Sigmoid colon (tissue), 4 donors: ENCODE measurements at regions not wholly inside any gene's neighbourhood (a gene's known extent, or its start where the extent isn't known, plus 50 kb on each side); places are given as distances from the start of the nearest gene placed in this dataset.

Experiments used
- EP300 ChIP-seq, 4 donors: sonication (generic); formaldehyde crosslinking; IDR thresholded peaks; one replicate each; pipeline ENCODE4 v1.6.1; 2017; ENCODE audit warnings: antibody characterized with exemption in 4 of 4
- POLR2A ChIP-seq, 2 donors: fragments of 450-650 bp; IDR thresholded peaks; one replicate each; pipeline ENCODE4 v1.6.1; 2016; ENCODE audit warnings: antibody characterized with exemption in 2 of 2, mild to moderate bottlenecking in 2 of 2, moderate library complexity in 2 of 2
- POLR2AphosphoS5 ChIP-seq, 4 donors: sonication (generic); formaldehyde crosslinking; IDR thresholded peaks; one replicate each; pipeline ENCODE4 v1.6.1; 2017; ENCODE audit warnings: antibody characterized with exemption in 4 of 4
- TF ChIP-seq, protein P1 (sequence below), 4 experiments: fragments of 450-650 bp in 3 of 4; fragments of 200-600 bp in 1 of 4; IDR thresholded peaks; one replicate each; pipeline ENCODE4 v1.5.1; 2016 to 2019; ENCODE audit warnings: antibody characterized with exemption in 4 of 4, mild to moderate bottlenecking in 3 of 4, moderate library complexity in 2 of 4

DNA sequence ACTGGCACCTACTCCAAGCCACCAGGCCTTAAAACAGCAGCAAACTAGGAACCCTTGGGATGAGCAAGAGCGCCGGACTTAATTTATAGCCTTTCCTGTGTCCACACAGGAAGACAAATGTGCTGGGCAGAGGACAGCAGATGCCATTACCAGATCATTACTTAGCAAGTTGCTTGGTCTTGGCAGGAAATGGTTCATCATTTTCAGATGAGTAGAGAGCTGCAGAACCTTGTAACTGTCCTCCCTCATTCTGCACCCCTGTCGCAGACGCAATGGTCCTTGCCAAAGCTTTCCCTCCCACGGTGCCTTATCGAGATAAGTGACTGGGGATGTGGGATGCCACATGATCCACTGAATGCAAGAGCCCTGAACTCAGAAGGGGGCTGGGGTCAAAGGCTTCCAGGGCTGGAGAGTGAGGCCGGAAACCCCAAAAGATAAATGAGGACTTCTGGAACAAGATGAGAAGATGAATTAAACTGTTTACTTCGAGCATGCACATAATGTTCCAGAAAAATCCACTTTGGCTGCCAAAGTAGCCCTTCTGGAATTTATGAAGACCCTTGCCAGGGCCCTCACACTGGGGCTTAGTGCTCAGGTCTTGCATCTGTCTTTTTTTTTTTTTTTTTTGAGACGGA, 145.6 kb upstream of the ZNF32 start:
- TF ChIP-seq POLR2A (IDR thresholded peaks at IDR 0.05): no peak
- TF ChIP-seq, protein P1, sequence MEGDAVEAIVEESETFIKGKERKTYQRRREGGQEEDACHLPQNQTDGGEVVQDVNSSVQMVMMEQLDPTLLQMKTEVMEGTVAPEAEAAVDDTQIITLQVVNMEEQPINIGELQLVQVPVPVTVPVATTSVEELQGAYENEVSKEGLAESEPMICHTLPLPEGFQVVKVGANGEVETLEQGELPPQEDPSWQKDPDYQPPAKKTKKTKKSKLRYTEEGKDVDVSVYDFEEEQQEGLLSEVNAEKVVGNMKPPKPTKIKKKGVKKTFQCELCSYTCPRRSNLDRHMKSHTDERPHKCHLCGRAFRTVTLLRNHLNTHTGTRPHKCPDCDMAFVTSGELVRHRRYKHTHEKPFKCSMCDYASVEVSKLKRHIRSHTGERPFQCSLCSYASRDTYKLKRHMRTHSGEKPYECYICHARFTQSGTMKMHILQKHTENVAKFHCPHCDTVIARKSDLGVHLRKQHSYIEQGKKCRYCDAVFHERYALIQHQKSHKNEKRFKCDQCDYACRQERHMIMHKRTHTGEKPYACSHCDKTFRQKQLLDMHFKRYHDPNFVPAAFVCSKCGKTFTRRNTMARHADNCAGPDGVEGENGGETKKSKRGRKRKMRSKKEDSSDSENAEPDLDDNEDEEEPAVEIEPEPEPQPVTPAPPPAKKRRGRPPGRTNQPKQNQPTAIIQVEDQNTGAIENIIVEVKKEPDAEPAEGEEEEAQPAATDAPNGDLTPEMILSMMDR (IDR thresholded peaks at IDR 0.05): no peak
- TF ChIP-seq POLR2AphosphoS5 (IDR thresholded peaks at IDR 0.05): no peak
- TF ChIP-seq EP300 (IDR thresholded peaks at IDR 0.05): no peak
